HG03565 (cell line): ENCODE measurements at regions not wholly inside any gene's neighbourhood (a gene's known extent, or its start where the extent isn't known, plus 50 kb on each side); places are given as distances from the start of the nearest gene placed in this dataset.
"Not testable (repeated sequence)": the region's sequence is repeated elsewhere in the genome, so short reads cannot be mapped to it uniquely, and the experiment has no call there.

Experiments used
- ATAC-seq: cut with Tn5 transposase; IDR thresholded peaks from one replicate; pipeline ENCODE4 v1.9.1; 2021; ENCODE audit warnings: mild to moderate bottlenecking, moderate library complexity; ENCODE audit not compliant: unreplicated experiment

- no peak for ATAC-seq
These were observed 1108.4 kb upstream of the TMEM132C start for GRCh38 chr12:127158385-127159061.

DNA sequence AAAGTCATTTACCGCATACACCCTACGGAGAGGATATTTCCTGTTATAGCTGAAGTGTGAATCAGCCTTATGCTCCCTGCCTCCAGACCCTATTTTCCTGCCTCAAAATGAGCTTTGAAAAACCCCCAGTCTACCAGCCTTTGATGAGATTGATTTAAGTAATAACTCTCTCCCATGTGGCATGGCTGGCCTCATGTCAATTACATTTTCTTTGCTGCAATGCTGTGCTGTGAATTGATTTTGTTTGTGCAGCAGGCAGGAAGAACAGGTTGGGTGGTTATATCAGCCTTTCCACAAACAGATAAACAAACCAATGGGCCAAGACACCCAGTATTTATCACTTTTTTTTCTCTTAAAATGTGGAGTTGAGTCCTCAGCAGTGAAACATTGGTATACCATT, 1105.5 kb upstream of the TMEM132C start:
- ATAC-seq = no peak

DNA sequence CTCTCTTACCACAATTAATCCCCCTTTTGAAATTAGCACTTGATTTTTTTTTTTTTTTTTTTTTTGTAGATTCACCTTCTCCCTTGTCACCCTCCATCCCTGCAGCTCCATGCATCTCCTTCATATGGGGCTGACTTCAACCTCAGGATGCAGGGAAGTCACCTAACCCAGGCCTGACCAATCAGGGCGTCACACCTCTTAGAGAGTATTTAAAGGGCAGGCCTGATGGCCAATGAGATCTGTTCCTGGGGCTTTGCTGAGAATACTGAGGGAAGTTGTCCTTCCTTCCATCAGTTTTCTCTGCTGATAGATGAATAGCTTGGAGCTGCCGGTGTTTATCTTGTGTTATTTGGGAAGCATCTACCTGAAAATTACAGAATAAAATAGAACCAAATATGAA, 1104.7 kb upstream of the TMEM132C start:
- no peak for ATAC-seq

DNA sequence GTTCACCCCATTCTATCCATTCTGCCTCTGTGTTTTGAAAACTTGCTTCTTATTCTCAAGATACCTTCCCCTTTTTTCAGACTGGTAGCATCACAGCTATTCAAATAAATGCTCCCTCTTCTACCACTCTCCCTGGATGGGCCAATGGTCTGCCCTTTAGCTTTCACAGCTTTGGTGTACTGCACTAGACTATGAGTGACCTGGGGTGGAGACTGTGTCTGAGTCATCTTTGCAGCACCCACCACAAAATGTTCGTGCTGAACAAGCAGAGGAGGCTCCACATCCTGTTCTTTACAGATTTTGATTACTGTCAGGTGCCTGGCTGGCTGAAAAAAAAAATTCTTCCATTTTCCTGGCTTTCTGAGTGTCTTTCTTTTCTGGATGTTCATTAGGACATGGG, 1104.1 kb upstream of the TMEM132C start:
- ATAC-seq = peak; percentile 77

- ATAC-seq = peak; percentile 65
These were observed 1101.2 kb upstream of the TMEM132C start for GRCh38 chr12:127165567-127166392.

DNA sequence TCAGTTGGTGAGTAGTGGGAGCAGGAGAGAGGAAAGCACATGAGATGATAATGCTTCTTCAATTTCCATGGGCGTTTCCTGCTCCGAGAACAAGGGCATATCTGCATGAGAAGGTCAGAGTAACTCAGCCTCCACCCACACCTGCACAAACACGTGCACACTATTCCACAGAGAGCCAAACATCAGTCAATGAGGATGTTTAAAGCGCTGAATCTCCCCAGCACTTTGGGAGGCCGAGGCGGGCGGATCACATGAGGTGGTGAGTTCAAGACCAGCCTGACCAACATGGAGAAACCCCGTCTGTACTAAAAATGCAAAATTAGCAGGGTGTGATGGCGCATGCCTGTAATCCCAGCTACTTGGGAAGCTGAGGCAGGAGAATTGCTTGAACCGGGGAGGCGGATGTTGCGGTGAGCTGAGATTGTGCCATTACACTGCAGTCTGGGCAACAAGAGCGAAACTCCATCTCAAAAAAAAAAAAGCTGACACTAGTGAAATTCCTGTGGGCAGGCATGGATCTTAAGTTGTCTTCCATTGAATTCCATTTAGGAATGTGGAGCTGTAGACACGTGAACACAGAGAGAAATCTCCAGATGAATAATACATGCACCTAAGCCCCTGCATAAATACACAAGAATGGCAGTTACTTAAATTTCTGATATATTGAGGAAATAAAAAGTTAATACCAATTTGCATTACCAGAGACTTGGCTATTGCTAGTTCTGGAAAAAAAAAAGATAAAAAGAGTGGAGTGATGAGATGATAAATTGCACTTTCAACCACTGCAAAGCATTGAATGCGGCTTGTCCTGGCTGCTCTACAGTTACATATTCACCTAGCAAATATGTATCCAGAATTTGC, 1097.4 kb upstream of the TMEM132C start:
- ATAC-seq = no peak

GRCh38 chr12:127170226-127171180, 1096.5 kb upstream of the TMEM132C start:
- no peak for ATAC-seq

GRCh38 chr12:127172861-127173260, 1094.1 kb upstream of the TMEM132C start:
- ATAC-seq = no peak

GRCh38 chr12:127173971-127174370, 1093.0 kb upstream of the TMEM132C start:
- not testable (repeated sequence) for ATAC-seq

GRCh38 chr12:127174881-127175280, 1092.1 kb upstream of the TMEM132C start:
- ATAC-seq = no peak

GRCh38 chr12:127175361-127175760, 1091.6 kb upstream of the TMEM132C start:
- no peak for ATAC-seq

DNA sequence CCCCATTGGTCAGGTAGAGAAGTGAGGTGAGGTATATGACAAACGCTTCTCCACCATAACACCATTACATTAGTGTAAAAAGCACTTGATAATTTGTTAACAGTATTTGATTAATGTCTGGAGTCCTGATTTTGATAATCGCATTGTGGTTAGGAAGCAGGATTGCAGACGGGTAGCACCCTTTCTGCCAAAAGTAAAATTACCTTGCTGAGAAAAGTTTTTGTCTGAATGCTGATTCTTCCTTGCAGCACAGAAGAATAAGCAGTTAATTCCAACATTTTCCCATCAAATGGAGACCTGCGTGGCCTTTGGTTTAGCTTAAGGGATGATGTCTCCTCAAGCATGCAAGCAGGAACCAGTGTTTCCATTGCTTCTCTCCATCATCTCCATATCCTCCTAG, 1090.2 kb upstream of the TMEM132C start:
- ATAC-seq = no peak

DNA sequence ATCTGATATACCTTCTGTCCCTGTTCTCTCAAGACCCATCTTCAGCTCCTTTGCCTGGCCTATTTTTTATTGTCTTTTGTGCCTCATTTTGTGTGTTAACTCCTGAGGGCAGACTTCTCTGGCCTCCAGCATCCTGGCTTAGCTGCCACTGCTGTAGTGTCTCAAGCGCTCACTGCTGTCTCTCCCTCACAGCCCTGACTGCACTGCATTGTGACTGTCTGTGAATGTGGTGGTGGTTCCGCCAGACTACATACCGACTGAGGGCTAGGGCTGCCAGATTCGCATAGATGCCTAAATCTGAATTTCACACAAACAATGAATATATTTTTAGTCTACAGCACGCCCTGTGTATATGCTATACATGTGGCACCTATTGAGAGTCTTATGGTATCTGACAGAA, 1088.9 kb upstream of the TMEM132C start:
- no peak for ATAC-seq

DNA sequence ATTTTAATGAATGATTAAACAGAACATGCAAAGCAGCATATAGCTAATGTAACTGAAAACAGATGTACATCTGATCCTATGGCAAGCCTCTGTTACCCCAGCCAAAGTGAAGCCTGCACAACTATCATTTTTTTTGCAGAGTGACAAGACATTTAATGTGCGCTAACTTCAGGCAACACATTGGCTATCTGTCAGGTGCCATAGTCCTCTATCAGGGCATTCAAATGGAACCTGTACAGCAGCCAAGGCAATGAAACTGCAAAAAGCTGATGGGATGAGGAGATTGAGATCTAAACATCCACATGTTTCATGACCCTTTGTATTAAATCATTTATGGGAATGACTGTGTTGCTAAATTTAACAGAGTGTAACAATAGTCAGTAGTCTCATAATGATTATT, 1088.5 kb upstream of the TMEM132C start:
- no peak for ATAC-seq

DNA sequence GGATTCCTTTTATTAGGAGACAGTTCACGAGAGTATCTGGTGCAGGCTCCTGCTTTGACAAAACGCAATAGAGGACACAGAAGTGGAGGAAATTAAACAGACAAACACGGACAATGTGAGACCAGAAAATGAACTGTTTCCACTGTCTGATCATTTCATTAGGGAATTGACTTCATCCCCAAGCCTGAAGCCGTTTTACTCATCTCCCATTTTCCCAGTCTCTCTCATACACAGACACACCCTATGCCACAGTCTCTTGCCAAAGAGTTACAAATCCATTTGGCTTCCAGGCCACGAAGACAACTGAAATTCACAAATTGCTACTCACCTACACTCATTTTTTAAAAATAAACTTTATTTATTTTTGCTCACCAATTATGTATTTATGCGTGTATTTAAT, 1087.8 kb upstream of the TMEM132C start:
- ATAC-seq = no peak

- no peak for ATAC-seq
These were observed 1085.0 kb upstream of the TMEM132C start for GRCh38 chr12:127182018-127182417.

DNA sequence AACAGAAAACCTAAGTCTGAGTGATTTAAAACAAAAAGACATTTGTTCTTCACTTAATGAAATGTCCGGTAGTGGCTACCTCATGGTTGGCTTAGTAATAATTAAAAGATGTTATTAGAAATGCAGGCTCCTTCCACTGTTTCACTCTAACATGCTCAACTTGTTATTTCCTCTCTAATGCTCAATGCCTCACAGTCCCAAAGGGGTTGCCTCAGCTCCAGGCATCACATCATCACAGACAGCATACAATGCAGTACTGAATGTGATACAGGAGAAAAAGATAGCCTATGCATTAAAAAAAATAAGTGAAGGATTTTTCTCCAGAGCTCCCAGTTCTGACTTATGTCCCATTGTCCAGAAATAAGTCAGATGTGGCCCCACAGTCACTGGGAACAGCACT, 1077.0 kb upstream of the TMEM132C start:
- no peak for ATAC-seq

- ATAC-seq = no peak
These were observed 1075.8 kb upstream of the TMEM132C start for GRCh38 chr12:127191129-127191528.

- no peak for ATAC-seq
These were observed 1074.6 kb upstream of the TMEM132C start for GRCh38 chr12:127192391-127192790.

DNA sequence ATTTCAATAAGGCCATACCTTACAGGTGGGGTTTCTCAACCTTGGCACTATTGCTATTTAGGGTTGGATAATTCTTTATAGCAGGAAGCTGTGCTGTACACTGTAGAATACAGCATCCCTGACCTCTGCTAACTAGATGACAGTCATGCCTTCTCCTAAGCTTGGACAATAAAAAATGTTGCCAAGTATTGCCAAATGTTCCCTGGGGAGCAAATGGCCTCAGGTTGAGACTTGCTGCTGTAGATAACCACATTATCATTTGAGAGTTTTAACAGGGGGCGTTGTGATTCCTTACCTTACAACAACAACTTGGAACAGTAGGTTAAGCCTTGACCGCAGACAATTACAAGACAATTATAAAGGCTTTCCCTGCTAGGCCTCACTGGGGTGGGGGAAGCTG, 1073.6 kb upstream of the TMEM132C start:
- ATAC-seq = no peak
